ENCODE measurements at regions not wholly inside any gene's neighbourhood (a gene's known extent, or its start where the extent isn't known, plus 50 kb on each side); places are given as distances from the start of the nearest gene placed in this dataset.

- no peaks in the 10 kb centered on the region for H3K27me3 Mint-ChIP-seq
- DNase-seq (no peak), ATAC-seq (replicated peaks in 1 of 4) (no peak)
- WGBS (ENCODE audit: insufficient coverage): 67% methylated on average over 4 of the region's 7 CpGs
- no peak overlapping the region for H3K27ac ChIP-seq (ENCODE audit: low read length)
- no peaks in the 10 kb centered on the region for H3K36me3 Mint-ChIP-seq
- H3K4me3 Mint-ChIP-seq: no peak overlapping the region
- ChIA-PET POLR2A (interaction anchor here in 1 of 2 donors (0.7 kb wide), 1 partner anchor 291 kb away, joined by 5 read pairs; no protein-coding TSS in a partner anchor), CTCF (no interaction called here)
- H3K27ac Mint-ChIP-seq: no peak overlapping the region
- H3K27me3 ChIP-seq (replicated peaks in 1 of 2; ENCODE audit: control insufficient read depth in 2 of 2, extremely low read depth in 1 of 2, insufficient read depth in 2 of 2, low read length in 1 of 2): no peaks in the 10 kb centered on the region
- H3K4me3 ChIP-seq (ENCODE audit: control insufficient read depth in 1 of 2, extremely low read depth in 1 of 2, low read length in 1 of 2): no peak overlapping the region
- H3K4me1 ChIP-seq (ENCODE audit: control insufficient read depth in 1 of 2, extremely low read depth in 1 of 2, insufficient read depth in 2 of 2, low read length in 2 of 2): no peaks in the 10 kb centered on the region
- H3K4me1 Mint-ChIP-seq: no peaks in the 10 kb centered on the region
- peaks cover 13 to 18% (median 13%) of the 10 kb centered on the region in 3 donors for H3K9me3 Mint-ChIP-seq
- H3K9me3 ChIP-seq: no peaks in the 10 kb centered on the region
- H3K36me3 ChIP-seq (ENCODE audit: control insufficient read depth in 2 of 2, extremely low read depth in 1 of 2, insufficient read depth in 1 of 2, low read length in 1 of 2): no peaks in the 10 kb centered on the region
Measured at GRCh38 chr7:68679459-68680234, 918.6 kb upstream of the AUTS2 start.

- H3K27me3 Mint-ChIP-seq: no peaks in the 10 kb centered on the region
- H3K36me3 Mint-ChIP-seq: no peaks in the 10 kb centered on the region
- DNase-seq: no peak
- no peaks in the 10 kb centered on the region for H3K4me1 ChIP-seq (ENCODE audit: control insufficient read depth in 1 of 2, extremely low read depth in 1 of 2, insufficient read depth in 2 of 2, low read length in 2 of 2)
- H3K36me3 ChIP-seq (ENCODE audit: control insufficient read depth in 2 of 2, extremely low read depth in 1 of 2, insufficient read depth in 1 of 2, low read length in 1 of 2): no peaks in the 10 kb centered on the region
- no peaks in the 10 kb centered on the region for H3K9me3 ChIP-seq
- no peak overlapping the region for H3K27ac Mint-ChIP-seq
- H3K4me3 Mint-ChIP-seq: no peak overlapping the region
- H3K9me3 Mint-ChIP-seq: peaks cover 12 to 22% (median 16%) of the 10 kb centered on the region in 3 donors
- no peaks in the 10 kb centered on the region for H3K4me1 Mint-ChIP-seq
- 73% methylated on average over 1 of the region's 1 CpG for WGBS (ENCODE audit: insufficient coverage)
- POLR2A ChIA-PET: interaction anchor here in 1 of 2 donors (0.7 kb wide), 1 partner anchor 290 kb away, joined by 5 read pairs; no protein-coding TSS in a partner anchor
- H3K27me3 ChIP-seq (replicated peaks in 1 of 2; ENCODE audit: control insufficient read depth in 2 of 2, extremely low read depth in 1 of 2, insufficient read depth in 2 of 2, low read length in 1 of 2): no peaks in the 10 kb centered on the region
- CTCF ChIA-PET: no interaction called here
- no peak for ATAC-seq (replicated peaks in 1 of 4)
- H3K4me3 ChIP-seq (ENCODE audit: control insufficient read depth in 1 of 2, extremely low read depth in 1 of 2, low read length in 1 of 2): no peak overlapping the region
- H3K27ac ChIP-seq (ENCODE audit: low read length): no peak overlapping the region
Measured at GRCh38 chr7:68680235-68680872, 917.9 kb upstream of the AUTS2 start.

- POLR2A ChIA-PET: no interaction called here
- WGBS (ENCODE audit: insufficient coverage): 20% methylated on average over 1 of the region's 5 CpGs
Measured at GRCh38 chr7:68682910-68683309, 915.4 kb upstream of the AUTS2 start.

GRCh38 chr7:68684246-68684839, 913.9 kb upstream of the AUTS2 start:
- H3K9me3 Mint-ChIP-seq: peaks cover 9 to 20% (median 10%) of the 10 kb centered on the region in 3 donors
- ATAC-seq (replicated peaks in 1 of 4) (no peak), DNase-seq (no peak)
- Histone ChIP-seq H3K4me3 (ENCODE audit: control insufficient read depth in 1 of 2, extremely low read depth in 1 of 2, low read length in 1 of 2) (no peak overlapping the region), H3K9me3 (peaks cover 2% of the 10 kb centered on the region), H3K4me1 (ENCODE audit: control insufficient read depth in 1 of 2, extremely low read depth in 1 of 2, insufficient read depth in 2 of 2, low read length in 2 of 2) (no peaks in the 10 kb centered on the region), H3K27ac (ENCODE audit: low read length) (no peak overlapping the region), H3K27me3 (replicated peaks in 1 of 2; ENCODE audit: control insufficient read depth in 2 of 2, extremely low read depth in 1 of 2, insufficient read depth in 2 of 2, low read length in 1 of 2) (no peaks in the 10 kb centered on the region), H3K36me3 (ENCODE audit: control insufficient read depth in 2 of 2, extremely low read depth in 1 of 2, insufficient read depth in 1 of 2, low read length in 1 of 2) (no peaks in the 10 kb centered on the region)
- H3K36me3 Mint-ChIP-seq: no peaks in the 10 kb centered on the region
- no peak overlapping the region for H3K27ac Mint-ChIP-seq
- ChIA-PET POLR2A (no interaction called here), CTCF (interaction anchor here in 1 of 2 donors (1.5 kb wide), 1 partner anchor 15 kb away, joined by 3 read pairs; no protein-coding TSS in a partner anchor)
- no peaks in the 10 kb centered on the region for H3K4me1 Mint-ChIP-seq
- H3K27me3 Mint-ChIP-seq: no peaks in the 10 kb centered on the region
- H3K4me3 Mint-ChIP-seq: no peak overlapping the region
- WGBS (ENCODE audit: insufficient coverage): 87% methylated on average over 7 of the region's 8 CpGs

More at GRCh38 chr7:68682910-68683309, 915.4 kb upstream of the AUTS2 start:
- Mint-ChIP-seq H3K27ac (no peak overlapping the region), H3K9me3 (peaks cover 7 to 17% (median 14%) of the 10 kb centered on the region in 3 donors), H3K4me1 (no peaks in the 10 kb centered on the region), H3K4me3 (no peak overlapping the region), H3K36me3 (no peaks in the 10 kb centered on the region), H3K27me3 (no peaks in the 10 kb centered on the region)
- peaks cover 2% of the 10 kb centered on the region for H3K9me3 ChIP-seq
- CTCF ChIA-PET: no interaction called here
- ATAC-seq (replicated peaks in 1 of 4): no peak
- DNase-seq: no peak
- no peak overlapping the region for H3K27ac ChIP-seq (ENCODE audit: low read length)
- H3K4me3 ChIP-seq (ENCODE audit: control insufficient read depth in 1 of 2, extremely low read depth in 1 of 2, low read length in 1 of 2): no peak overlapping the region
- no peaks in the 10 kb centered on the region for H3K27me3 ChIP-seq (replicated peaks in 1 of 2; ENCODE audit: control insufficient read depth in 2 of 2, extremely low read depth in 1 of 2, insufficient read depth in 2 of 2, low read length in 1 of 2)
- H3K4me1 ChIP-seq (ENCODE audit: control insufficient read depth in 1 of 2, extremely low read depth in 1 of 2, insufficient read depth in 2 of 2, low read length in 2 of 2): no peaks in the 10 kb centered on the region
- no peaks in the 10 kb centered on the region for H3K36me3 ChIP-seq (ENCODE audit: control insufficient read depth in 2 of 2, extremely low read depth in 1 of 2, insufficient read depth in 1 of 2, low read length in 1 of 2)

- H3K4me1 ChIP-seq (ENCODE audit: control insufficient read depth in 1 of 2, extremely low read depth in 1 of 2, insufficient read depth in 2 of 2, low read length in 2 of 2): no peaks in the 10 kb centered on the region
- no peaks in the 10 kb centered on the region for H3K27me3 ChIP-seq (replicated peaks in 1 of 2; ENCODE audit: control insufficient read depth in 2 of 2, extremely low read depth in 1 of 2, insufficient read depth in 2 of 2, low read length in 1 of 2)
- peaks cover 2% of the 10 kb centered on the region for H3K9me3 ChIP-seq
- no peak for DNase-seq
- no peak for ATAC-seq (replicated peaks in 1 of 4)
- Mint-ChIP-seq H3K27me3 (no peaks in the 10 kb centered on the region), H3K36me3 (no peaks in the 10 kb centered on the region), H3K9me3 (peaks cover 6 to 20% (median 9%) of the 10 kb centered on the region in 3 donors), H3K4me3 (no peak overlapping the region), H3K27ac (no peak overlapping the region), H3K4me1 (no peaks in the 10 kb centered on the region)
- CTCF ChIA-PET: no interaction called here
- WGBS (ENCODE audit: insufficient coverage): 77% methylated on average over 2 of the region's 7 CpGs
- POLR2A ChIA-PET: no interaction called here
- H3K4me3 ChIP-seq (ENCODE audit: control insufficient read depth in 1 of 2, extremely low read depth in 1 of 2, low read length in 1 of 2): no peak overlapping the region
- no peaks in the 10 kb centered on the region for H3K36me3 ChIP-seq (ENCODE audit: control insufficient read depth in 2 of 2, extremely low read depth in 1 of 2, insufficient read depth in 1 of 2, low read length in 1 of 2)
- no peak overlapping the region for H3K27ac ChIP-seq (ENCODE audit: low read length)
Measured at GRCh38 chr7:68684996-68685395, 913.3 kb upstream of the AUTS2 start.

- Mint-ChIP-seq H3K27me3 (no peaks in the 10 kb centered on the region), H3K36me3 (no peaks in the 10 kb centered on the region), H3K9me3 (peaks cover 4 to 29% (median 15%) of the 10 kb centered on the region in 3 donors), H3K4me3 (no peak overlapping the region), H3K27ac (no peak overlapping the region), H3K4me1 (no peaks in the 10 kb centered on the region)
- H3K4me1 ChIP-seq (ENCODE audit: control insufficient read depth in 1 of 2, extremely low read depth in 1 of 2, insufficient read depth in 2 of 2, low read length in 2 of 2): no peaks in the 10 kb centered on the region
- no peaks in the 10 kb centered on the region for H3K36me3 ChIP-seq (ENCODE audit: control insufficient read depth in 2 of 2, extremely low read depth in 1 of 2, insufficient read depth in 1 of 2, low read length in 1 of 2)
- H3K27me3 ChIP-seq (replicated peaks in 1 of 2; ENCODE audit: control insufficient read depth in 2 of 2, extremely low read depth in 1 of 2, insufficient read depth in 2 of 2, low read length in 1 of 2): no peaks in the 10 kb centered on the region
- ChIA-PET POLR2A (no interaction called here), CTCF (no interaction called here)
- H3K4me3 ChIP-seq (ENCODE audit: control insufficient read depth in 1 of 2, extremely low read depth in 1 of 2, low read length in 1 of 2): no peak overlapping the region
- peaks cover 2% of the 10 kb centered on the region for H3K9me3 ChIP-seq
- ATAC-seq (replicated peaks in 1 of 4) (no peak), DNase-seq (no peak)
- H3K27ac ChIP-seq (ENCODE audit: low read length): no peak overlapping the region
- WGBS (ENCODE audit: insufficient coverage): 51% methylated on average over 4 of the region's 8 CpGs
Measured at GRCh38 chr7:68688416-68689086, 909.7 kb upstream of the AUTS2 start.
